ENCODE measurements at regions not wholly inside any gene's neighbourhood (a gene's known extent, or its start where the extent isn't known, plus 50 kb on each side); places are given as distances from the start of the nearest gene placed in this dataset.

DNA sequence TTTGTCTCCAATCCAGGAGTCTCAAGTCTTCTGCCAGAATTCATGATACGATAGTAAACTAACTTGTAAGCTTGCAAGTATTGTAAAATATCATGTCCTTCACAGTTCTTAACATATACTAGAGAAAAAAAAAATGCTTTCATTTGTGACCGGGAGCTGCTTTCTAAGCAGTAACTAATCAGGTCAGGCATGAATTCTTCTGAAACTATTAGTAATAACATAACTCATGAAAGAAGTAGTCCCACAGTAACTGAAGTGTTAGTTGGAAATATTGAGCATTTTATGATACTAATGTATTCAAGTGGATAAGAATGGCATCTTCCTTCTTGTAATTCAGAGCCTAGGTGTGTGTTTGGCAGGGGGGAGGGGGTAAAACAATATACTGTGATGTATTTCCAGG lies 665.6 kb downstream of the DNAJB9 start:
- Histone ChIP-seq H3K4me2 (ENCODE audit: low read length) (no peak overlapping the region), H3K4me1 (ENCODE audit: control insufficient read depth, low read length) (no peaks in the 10 kb centered on the region), H3K36me3 (ENCODE audit: control insufficient read depth, low read length) (no peaks in the 10 kb centered on the region), H3K4me3 (ENCODE audit: low read length) (no peak overlapping the region), H3K79me2 (ENCODE audit: control insufficient read depth, low read length) (no peaks in the 10 kb centered on the region), H3K9me3 (ENCODE audit: control insufficient read depth, insufficient read depth, low read length) (no peaks in the 10 kb centered on the region), H3K27ac (ENCODE audit: low read depth, low read length) (no peak overlapping the region), H3K9me2 (replicated peaks; ENCODE audit: control insufficient read depth, low read length) (no peaks in the 10 kb centered on the region), H3F3A (ENCODE audit: control insufficient read depth, insufficient read depth) (no peaks in the 10 kb centered on the region), H3K27me3 (ENCODE audit: control insufficient read depth, low read length) (no peaks in the 10 kb centered on the region), H4K20me1 (ENCODE audit: control insufficient read depth, insufficient read depth, low read depth, low read length) (no peaks in the 10 kb centered on the region)
- no peak for TF ChIP-seq EZH2phosphoT487 (IDR thresholded peaks at IDR 0.05; ENCODE audit: borderline replicate concordance, low read length)
- TF ChIP-seq, protein P1, sequence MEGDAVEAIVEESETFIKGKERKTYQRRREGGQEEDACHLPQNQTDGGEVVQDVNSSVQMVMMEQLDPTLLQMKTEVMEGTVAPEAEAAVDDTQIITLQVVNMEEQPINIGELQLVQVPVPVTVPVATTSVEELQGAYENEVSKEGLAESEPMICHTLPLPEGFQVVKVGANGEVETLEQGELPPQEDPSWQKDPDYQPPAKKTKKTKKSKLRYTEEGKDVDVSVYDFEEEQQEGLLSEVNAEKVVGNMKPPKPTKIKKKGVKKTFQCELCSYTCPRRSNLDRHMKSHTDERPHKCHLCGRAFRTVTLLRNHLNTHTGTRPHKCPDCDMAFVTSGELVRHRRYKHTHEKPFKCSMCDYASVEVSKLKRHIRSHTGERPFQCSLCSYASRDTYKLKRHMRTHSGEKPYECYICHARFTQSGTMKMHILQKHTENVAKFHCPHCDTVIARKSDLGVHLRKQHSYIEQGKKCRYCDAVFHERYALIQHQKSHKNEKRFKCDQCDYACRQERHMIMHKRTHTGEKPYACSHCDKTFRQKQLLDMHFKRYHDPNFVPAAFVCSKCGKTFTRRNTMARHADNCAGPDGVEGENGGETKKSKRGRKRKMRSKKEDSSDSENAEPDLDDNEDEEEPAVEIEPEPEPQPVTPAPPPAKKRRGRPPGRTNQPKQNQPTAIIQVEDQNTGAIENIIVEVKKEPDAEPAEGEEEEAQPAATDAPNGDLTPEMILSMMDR (IDR thresholded peaks at IDR 0.05; ENCODE audit: low read depth, low read length, poor library complexity, severe bottlenecking): no peak

DNA sequence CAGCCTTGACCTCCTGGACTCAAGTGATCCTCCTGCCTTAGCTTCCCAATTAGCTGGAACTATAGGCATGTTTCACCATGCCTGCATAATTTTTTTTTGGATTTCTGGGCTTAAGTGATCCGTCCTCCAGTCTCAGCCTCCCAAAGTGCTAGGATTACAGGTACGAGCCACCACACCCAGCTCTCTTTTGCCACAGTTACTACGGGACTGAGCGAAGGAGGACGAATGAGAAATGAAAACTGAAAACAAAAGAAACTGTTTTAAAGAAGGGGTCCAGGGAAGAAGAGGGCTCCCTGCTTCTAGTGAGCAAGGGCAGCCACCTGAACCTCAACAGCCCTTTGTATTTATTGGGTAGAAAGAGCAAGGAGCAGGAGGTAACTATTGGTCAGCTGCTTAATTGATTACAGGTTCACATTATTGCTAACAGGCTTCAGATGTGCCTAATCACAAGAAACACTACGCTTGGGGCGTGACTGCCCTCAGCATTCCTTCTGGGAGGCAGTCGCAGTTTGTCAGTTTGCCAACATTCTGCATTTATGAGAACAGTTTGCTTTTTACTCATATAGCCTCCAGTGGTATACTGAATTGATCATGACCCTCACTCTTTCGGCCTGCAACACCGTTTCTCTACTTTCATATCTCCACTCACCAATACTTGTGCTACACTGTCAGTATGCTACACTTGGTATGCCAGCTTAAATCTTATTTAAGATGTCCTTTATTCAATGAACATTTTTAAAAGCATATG lies 676.8 kb downstream of the DNAJB9 start:
- Histone ChIP-seq H3K4me1 (ENCODE audit: control insufficient read depth, low read length) (no peaks in the 10 kb centered on the region), H3K36me3 (ENCODE audit: control insufficient read depth, low read length) (no peaks in the 10 kb centered on the region), H3K4me2 (ENCODE audit: low read length) (no peak overlapping the region), H3K9me3 (ENCODE audit: control insufficient read depth, insufficient read depth, low read length) (no peaks in the 10 kb centered on the region), H3K9me2 (replicated peaks; ENCODE audit: control insufficient read depth, low read length) (no peaks in the 10 kb centered on the region), H3K79me2 (ENCODE audit: control insufficient read depth, low read length) (no peaks in the 10 kb centered on the region), H4K20me1 (ENCODE audit: control insufficient read depth, insufficient read depth, low read depth, low read length) (no peaks in the 10 kb centered on the region), H3K27me3 (ENCODE audit: control insufficient read depth, low read length) (no peaks in the 10 kb centered on the region), H3K4me3 (ENCODE audit: low read length) (no peak overlapping the region), H3K27ac (ENCODE audit: low read depth, low read length) (no peak overlapping the region), H3F3A (ENCODE audit: control insufficient read depth, insufficient read depth) (no peaks in the 10 kb centered on the region)
- TF ChIP-seq, protein P1 (IDR thresholded peaks at IDR 0.05; ENCODE audit: low read depth, low read length, poor library complexity, severe bottlenecking): no peak
- TF ChIP-seq EZH2phosphoT487 (IDR thresholded peaks at IDR 0.05; ENCODE audit: borderline replicate concordance, low read length): no peak

DNA sequence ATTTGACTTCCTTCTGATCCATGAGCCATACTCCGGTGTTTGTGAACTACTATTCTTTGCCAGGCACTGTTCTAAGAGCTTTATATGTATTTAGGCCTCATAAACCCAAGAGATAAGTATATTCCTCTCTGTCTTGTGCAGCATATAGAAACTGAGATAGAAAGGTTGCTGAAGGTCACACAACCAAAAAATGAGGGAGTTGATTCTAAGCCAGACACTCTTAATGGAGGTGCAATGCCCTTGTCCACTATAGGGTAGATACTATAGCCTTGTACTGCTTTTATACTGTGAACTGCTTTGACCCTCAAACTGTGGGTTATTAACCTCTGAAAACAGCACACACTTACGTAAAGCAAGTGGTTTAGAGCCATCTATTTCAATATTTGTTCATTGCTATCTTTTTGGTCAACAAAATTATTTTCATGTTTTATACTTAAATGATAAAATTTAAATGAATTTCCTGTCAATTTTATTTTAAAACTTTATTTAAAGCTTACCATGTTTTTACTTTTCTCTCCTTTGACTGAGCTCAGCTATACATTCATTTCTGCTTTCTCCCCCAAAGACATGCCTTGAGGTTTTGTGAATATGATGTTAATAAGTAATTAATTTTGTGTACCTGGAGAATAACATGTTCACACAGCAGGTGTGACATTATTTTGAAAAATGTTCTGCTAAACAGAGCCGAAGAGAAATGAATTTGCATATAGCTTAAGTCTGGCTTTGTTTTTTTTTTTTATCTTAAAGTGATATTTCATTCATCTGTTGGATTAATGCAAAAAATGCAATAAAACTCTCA lies 687.3 kb downstream of the DNAJB9 start:
- H3K27ac ChIP-seq (ENCODE audit: low read depth, low read length): no peak overlapping the region
- H3K79me2 ChIP-seq (ENCODE audit: control insufficient read depth, low read length): no peaks in the 10 kb centered on the region
- no peaks in the 10 kb centered on the region for H4K20me1 ChIP-seq (ENCODE audit: control insufficient read depth, insufficient read depth, low read depth, low read length)
- H3K4me1 ChIP-seq (ENCODE audit: control insufficient read depth, low read length): peaks cover 13% of the 10 kb centered on the region
- H3K9me3 ChIP-seq (ENCODE audit: control insufficient read depth, insufficient read depth, low read length): no peaks in the 10 kb centered on the region
- no peaks in the 10 kb centered on the region for H3K36me3 ChIP-seq (ENCODE audit: control insufficient read depth, low read length)
- no peak overlapping the region for H3K4me2 ChIP-seq (ENCODE audit: low read length)
- no peak for TF ChIP-seq EZH2phosphoT487 (IDR thresholded peaks at IDR 0.05; ENCODE audit: borderline replicate concordance, low read length)
- TF ChIP-seq, protein P1 (IDR thresholded peaks at IDR 0.05; ENCODE audit: low read depth, low read length, poor library complexity, severe bottlenecking): no peak
- H3K27me3 ChIP-seq (ENCODE audit: control insufficient read depth, low read length): no peaks in the 10 kb centered on the region
- no peaks in the 10 kb centered on the region for H3F3A ChIP-seq (ENCODE audit: control insufficient read depth, insufficient read depth)
- H3K9me2 ChIP-seq (replicated peaks; ENCODE audit: control insufficient read depth, low read length): no peaks in the 10 kb centered on the region
- H3K4me3 ChIP-seq (ENCODE audit: low read length): no peak overlapping the region
